K562 (cell line): ENCODE measurements at regions not wholly inside any gene's neighbourhood (a gene's known extent, or its start where the extent isn't known, plus 50 kb on each side); places are given as distances from the start of the nearest gene placed in this dataset.

Experiments used
- ATAC-seq: fragments of 200-7000 bp; cut with Tn5 transposase; 3 replicates; pipeline ENCODE4 v1.9.1; 2020; ENCODE audit warnings: moderate library complexity
- BruUV-seq: library from RNA; stranded (reverse); fragments of 400-500 nt; replicated peaks from 2 replicates; lab custom pipeline; 2021; lab: Mats Ljungman, UMichigan
- CTCF ChIA-PET: fragments of 300-600 bp; formaldehyde crosslinking; extraction: SDS; loops from one replicate; lab custom pipeline; 2021; ENCODE audit warnings: low intra/inter-chr PET ratio; lab: Yijun Ruan, JAX
- POLR2A ChIA-PET: fragments of 300-600, 350-650 bp; sonication (Branson Sonifier 250); formaldehyde crosslinking; extraction: SDS; loops from one replicate; lab custom pipeline; 2021; ENCODE audit warnings: antibody characterized with exemption, inconsistent platforms; lab: Yijun Ruan, JAX
- DNase-seq, 4 experiments: peaks; one replicate each; pipeline versions ENCODE4 v3.0.0 to v3.0.0-alpha.2; 2011 to 2018; ENCODE audit warnings: low spot score in 3 of 4, mixed read lengths in 3 of 4; ENCODE audit errors: extremely low read depth in 1 of 4
- FAIRE-seq: peaks from 2 replicates; lab custom pipeline; 2011; peaks lifted over from hg19 to GRCh38; lab: Jason Lieb, UNC
- H2AFZ ChIP-seq: 2 replicates; pipeline ENCODE4 v1.6.0; 2011; ENCODE audit warnings: low read depth, low read length, control low read depth, inconsistent platforms
- H3K27ac ChIP-seq: fragments of 200-600 bp; 3 replicates; pipeline ENCODE4 v1.8.0; 2011; ENCODE audit warnings: low read depth, mild to moderate bottlenecking, control low read depth, inconsistent platforms, low read length, moderate library complexity, mixed read lengths; ENCODE audit errors: extremely low read depth
- H3K27me3 ChIP-seq, 2 experiments: fragments of 300-600 bp in 1 of 2; 2 replicates in 1 of 2; 3 replicates in 1 of 2; pipeline versions ENCODE4 v1.6.0 to v1.8.0; 2011; ENCODE audit warnings: inconsistent platforms in 2 of 2, low read length in 2 of 2, mild to moderate bottlenecking in 1 of 2, mixed read lengths in 1 of 2, moderate library complexity in 1 of 2; ENCODE audit not compliant: control insufficient read depth in 2 of 2, insufficient read depth in 2 of 2
- H3K36me3 ChIP-seq: fragments of 300-600 bp; 3 replicates; pipeline ENCODE4 v1.8.0; 2011; ENCODE audit warnings: mild to moderate bottlenecking, low read length, inconsistent platforms; ENCODE audit not compliant: control insufficient read depth, insufficient read depth
- H3K4me1 ChIP-seq, 2 experiments: fragments of 200-600 bp in 1 of 2; replicated peaks in 1 of 2; 2 replicates in 1 of 2; 3 replicates in 1 of 2; pipeline versions ENCODE4 v1.5.1 to v1.8.0; 2011; ENCODE audit warnings: inconsistent platforms in 2 of 2, low read length in 2 of 2, mild to moderate bottlenecking in 1 of 2, mixed read lengths in 1 of 2, moderate library complexity in 1 of 2; ENCODE audit not compliant: control insufficient read depth in 2 of 2, insufficient read depth in 2 of 2
- H3K4me2 ChIP-seq: 2 replicates; pipeline ENCODE4 v1.6.1; 2011; ENCODE audit warnings: low read length, control low read depth, inconsistent platforms, mixed read lengths; ENCODE audit not compliant: insufficient read depth
- H3K4me3 ChIP-seq: fragments of 200-600 bp; sonication (generic), shearing (Covaris generic); 2 replicates; pipeline ENCODE4 v1.5.1; 2016; ENCODE audit warnings: control low read depth, inconsistent platforms
- H3K79me2 ChIP-seq: fragments of 200-600 bp; 3 replicates; pipeline ENCODE4 v1.8.0; 2011; ENCODE audit warnings: low read length, inconsistent platforms; ENCODE audit not compliant: control insufficient read depth, insufficient read depth
- H3K9ac ChIP-seq, 2 experiments: 2 replicates each; pipeline versions ENCODE4 v1.6.0 to v1.6.1; 2011; ENCODE audit warnings: low read depth in 2 of 2, low read length in 2 of 2, control low read depth in 1 of 2, inconsistent platforms in 1 of 2, mild to moderate bottlenecking in 1 of 2, mixed read lengths in 1 of 2; ENCODE audit not compliant: insufficient read depth in 1 of 2
- H3K9me1 ChIP-seq: one replicate; pipeline ENCODE4 v1.6.0; 2011; ENCODE audit warnings: inconsistent platforms, mild to moderate bottlenecking, low read length, moderate library complexity; ENCODE audit not compliant: control insufficient read depth, insufficient read depth
- H3K9me3 ChIP-seq: replicated peaks from 2 replicates; pipeline ENCODE4 v1.5.1; 2011; ENCODE audit warnings: low read depth, low read length, inconsistent platforms; ENCODE audit not compliant: control insufficient read depth, insufficient read depth
- H4K20me1 ChIP-seq: replicated peaks from 2 replicates; pipeline ENCODE4 v1.6.1; 2011; ENCODE audit warnings: low read length, inconsistent platforms, mixed read lengths; ENCODE audit not compliant: control insufficient read depth, insufficient read depth
- CTBP1 ChIP-seq: fragments of 450-650 bp; IDR thresholded peaks from 2 replicates; pipeline ENCODE4 v1.6.1; 2016; ENCODE audit warnings: borderline replicate concordance
- DMBX1 ChIP-seq: fragments of 250-450 bp; sonication (Bioruptor Pico); IDR thresholded peaks from 2 replicates; pipeline ENCODE4 v1.8.0; 2022; ENCODE audit warnings: inconsistent platforms, mild to moderate bottlenecking, moderate library complexity, borderline replicate concordance
- MEF2A ChIP-seq: IDR thresholded peaks from 2 replicates; pipeline ENCODE4 v1.6.1; 2011; ENCODE audit warnings: low read depth, mild to moderate bottlenecking, low read length, moderate library complexity; ENCODE audit not compliant: control insufficient read depth
- MXI1 ChIP-seq: IDR thresholded peaks from 2 replicates; pipeline ENCODE4 v1.6.1; 2011; ENCODE audit warnings: low read depth, mild to moderate bottlenecking, improper control_type of control experiment, low read length
- RBM15 ChIP-seq: fragments of 200-400 bp; formaldehyde crosslinking; IDR thresholded peaks from 2 replicates; pipeline ENCODE4 v1.6.1; 2018; ENCODE audit warnings: mild to moderate bottlenecking, low read length, moderate library complexity; ENCODE audit not compliant: insufficient read depth
- RBM39 ChIP-seq: fragments of 200-400 bp; formaldehyde crosslinking; optimal IDR thresholded peaks from 2 replicates; pipeline ENCODE3; 2018; ENCODE audit warnings: low read depth, low read length
- SMARCC2 ChIP-seq: fragments of 450-650 bp; IDR thresholded peaks from 2 replicates; pipeline ENCODE4 v1.6.1; 2017; ENCODE audit warnings: antibody characterized with exemption, moderate library complexity, mild to moderate bottlenecking, low read depth
- SRSF1 ChIP-seq: fragments of 200-400 bp; formaldehyde crosslinking; IDR thresholded peaks from 2 replicates; pipeline ENCODE4 v1.6.1; 2017; ENCODE audit warnings: mild to moderate bottlenecking, low read depth, low read length, moderate library complexity
- YY1 ChIP-seq, 3 experiments: IDR thresholded peaks; 2 replicates each; pipeline ENCODE4 v1.6.1; 2011; ENCODE audit warnings: low read length in 2 of 3, mild to moderate bottlenecking in 2 of 3, moderate library complexity in 2 of 3, borderline replicate concordance in 1 of 3, control low read depth in 1 of 3, low read depth in 1 of 3; ENCODE audit not compliant: insufficient read depth in 3 of 3, insufficient replicate concordance in 2 of 3, control insufficient read depth in 1 of 3, insufficient read length in 1 of 3; ENCODE audit errors: extremely low read depth in 1 of 3
- ZKSCAN3 ChIP-seq: fragments of 250-450 bp; sonication (Bioruptor Pico); IDR thresholded peaks from 2 replicates; pipeline ENCODE4 v1.4.0; 2020
- ZNF134 ChIP-seq: fragments of 250-450 bp; sonication (Bioruptor Pico); conservative IDR thresholded peaks from 2 replicates; pipeline ENCODE4 v1.4.0; 2020
- WGBS: fragments of 100-300 bp; shearing (Covaris generic); methylation state at CpG from one replicate; pipeline ENCODE4 v1.1.6; 2016; ENCODE audit warnings: low coverage, mixed read lengths; ENCODE audit not compliant: insufficient coverage; ENCODE audit errors: missing lambda C conversion rate; 5-methylcytosine and 5-hydroxymethylcytosine counted together
- in situ Hi-C: fragments of 300-500 bp; cut with MboI; formaldehyde crosslinking; loops from 4 replicates; pipeline ENCODE4 v1.15.0; 2018; ENCODE audit warnings: inconsistent platforms, mixed read lengths
- intact Hi-C: fragments of 100-400 bp; cut with micrococcal nuclease; formaldehyde crosslinking; loops from 2 replicates; pipeline ENCODE4 v1.14.2; 2022
- TF ChIP-seq, protein P1 (sequence below), 2 experiments: fragments of 450-650 bp; conservative IDR thresholded peaks; 2 replicates each; pipeline ENCODE4 v1.6.1; 2017; ENCODE audit warnings: mild to moderate bottlenecking in 2 of 2, moderate library complexity in 2 of 2
- TF ChIP-seq, protein P2 (sequence below): fragments of 450-650 bp; IDR thresholded peaks from 2 replicates; pipeline ENCODE4 v1.6.1; 2016; ENCODE audit warnings: borderline replicate concordance

DNA sequence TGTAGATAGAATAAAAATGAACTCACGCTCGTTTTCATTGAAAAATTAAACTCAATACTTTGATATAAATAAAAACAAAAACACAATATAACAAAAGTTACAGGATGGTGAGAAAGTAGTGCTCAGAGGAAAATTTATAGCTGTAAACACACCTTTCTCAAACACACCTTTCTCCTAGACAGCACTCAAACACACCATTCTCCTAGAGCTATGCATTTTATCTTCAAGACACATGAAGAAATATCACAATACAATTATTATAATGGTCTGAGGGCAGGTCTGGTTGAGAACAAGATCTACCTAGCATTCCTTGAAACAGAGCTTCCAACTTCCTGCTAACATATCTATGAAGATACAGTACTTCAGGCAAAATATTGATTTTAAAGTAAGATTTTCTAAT is 183.4 kb upstream of the NBEA start:
- FAIRE-seq, result no peak
- Histone ChIP-seq H2AFZ (no peak overlapping the region), H3K4me1 (no peaks in the 10 kb centered on the region), H4K20me1 (no peaks in the 10 kb centered on the region), H3K27me3 (no peaks in the 10 kb centered on the region), H3K4me3 (no peak overlapping the region), H3K9me1 (no peaks in the 10 kb centered on the region), H3K27ac (no peak overlapping the region), H3K9ac (no peak overlapping the region), H3K4me2 (no peak overlapping the region), H3K79me2 (no peaks in the 10 kb centered on the region), H3K36me3 (no peaks in the 10 kb centered on the region), H3K9me3 (no peaks in the 10 kb centered on the region)
- TF ChIP-seq, protein P1, sequence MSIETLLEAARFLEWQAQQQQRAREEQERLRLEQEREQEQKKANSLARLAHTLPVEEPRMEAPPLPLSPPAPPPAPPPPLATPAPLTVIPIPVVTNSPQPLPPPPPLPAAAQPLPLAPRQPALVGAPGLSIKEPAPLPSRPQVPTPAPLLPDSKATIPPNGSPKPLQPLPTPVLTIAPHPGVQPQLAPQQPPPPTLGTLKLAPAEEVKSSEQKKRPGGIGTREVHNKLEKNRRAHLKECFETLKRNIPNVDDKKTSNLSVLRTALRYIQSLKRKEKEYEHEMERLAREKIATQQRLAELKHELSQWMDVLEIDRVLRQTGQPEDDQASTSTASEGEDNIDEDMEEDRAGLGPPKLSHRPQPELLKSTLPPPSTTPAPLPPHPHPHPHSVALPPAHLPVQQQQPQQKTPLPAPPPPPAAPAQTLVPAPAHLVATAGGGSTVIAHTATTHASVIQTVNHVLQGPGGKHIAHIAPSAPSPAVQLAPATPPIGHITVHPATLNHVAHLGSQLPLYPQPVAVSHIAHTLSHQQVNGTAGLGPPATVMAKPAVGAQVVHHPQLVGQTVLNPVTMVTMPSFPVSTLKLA (conservative IDR thresholded peaks at IDR 0.05), result no peak
- TF ChIP-seq MXI1 (no peak), CTBP1 (no peak), ZNF134 (CRISPR knock-in tag) (no peak), RBM39 (no peak), DMBX1 (CRISPR knock-in tag) (no peak), SRSF1 (no peak), YY1 (IDR thresholded peaks at IDR 0.05; ENCODE audit: borderline replicate concordance in 1 of 3, control insufficient read depth in 1 of 3, extremely low read depth in 1 of 3, insufficient read depth in 3 of 3, insufficient read length in 1 of 3, insufficient replicate concordance in 2 of 3, low read depth in 1 of 3, low read length in 2 of 3) (no peak), SMARCC2 (no peak), ZKSCAN3 (CRISPR knock-in tag) (no peak), MEF2A (no peak), RBM15 (no peak)
- TF ChIP-seq, protein P2, sequence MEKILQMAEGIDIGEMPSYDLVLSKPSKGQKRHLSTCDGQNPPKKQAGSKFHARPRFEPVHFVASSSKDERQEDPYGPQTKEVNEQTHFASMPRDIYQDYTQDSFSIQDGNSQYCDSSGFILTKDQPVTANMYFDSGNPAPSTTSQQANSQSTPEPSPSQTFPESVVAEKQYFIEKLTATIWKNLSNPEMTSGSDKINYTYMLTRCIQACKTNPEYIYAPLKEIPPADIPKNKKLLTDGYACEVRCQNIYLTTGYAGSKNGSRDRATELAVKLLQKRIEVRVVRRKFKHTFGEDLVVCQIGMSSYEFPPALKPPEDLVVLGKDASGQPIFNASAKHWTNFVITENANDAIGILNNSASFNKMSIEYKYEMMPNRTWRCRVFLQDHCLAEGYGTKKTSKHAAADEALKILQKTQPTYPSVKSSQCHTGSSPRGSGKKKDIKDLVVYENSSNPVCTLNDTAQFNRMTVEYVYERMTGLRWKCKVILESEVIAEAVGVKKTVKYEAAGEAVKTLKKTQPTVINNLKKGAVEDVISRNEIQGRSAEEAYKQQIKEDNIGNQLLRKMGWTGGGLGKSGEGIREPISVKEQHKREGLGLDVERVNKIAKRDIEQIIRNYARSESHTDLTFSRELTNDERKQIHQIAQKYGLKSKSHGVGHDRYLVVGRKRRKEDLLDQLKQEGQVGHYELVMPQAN, result no peak
- WGBS, result 0% methylated on average over 2 of the region's 2 CpGs
- in situ Hi-C loops, result no loop called here
- intact Hi-C loops, result no loop called here
- ATAC-seq, result no peak
- ChIA-PET CTCF (no interaction called here), POLR2A (no interaction called here)
- no peak for DNase-seq
- BruUV-seq, result no TSS peak
